Glutamatergic neuron (in vitro differentiated cells): ENCODE measurements at regions not wholly inside any gene's neighbourhood (a gene's known extent, or its start where the extent isn't known, plus 50 kb on each side); places are given as distances from the start of the nearest gene placed in this dataset.

ENCODE experiments used
- DNase-seq: peaks from one replicate; pipeline ENCODE4 v3.0.0; 2022
- H3K27ac Mint-ChIP-seq: one replicate; pipeline ENCODE4 v1.8.0; 2020; ENCODE audit warnings: mild to moderate bottlenecking, mixed read lengths, inconsistent platforms; ENCODE audit not compliant: unreplicated experiment
- H3K27me3 Mint-ChIP-seq: one replicate; pipeline ENCODE4 v1.8.0; 2020; ENCODE audit warnings: mild to moderate bottlenecking, moderate library complexity, mixed read lengths, inconsistent platforms; ENCODE audit not compliant: unreplicated experiment
- H3K36me3 Mint-ChIP-seq: one replicate; pipeline ENCODE4 v1.8.0; 2020; ENCODE audit warnings: mild to moderate bottlenecking, mixed read lengths, inconsistent platforms; ENCODE audit not compliant: unreplicated experiment
- H3K4me1 Mint-ChIP-seq: one replicate; pipeline ENCODE4 v1.8.0; 2020; ENCODE audit warnings: mild to moderate bottlenecking, low read depth, mixed read lengths, inconsistent platforms; ENCODE audit not compliant: unreplicated experiment
- H3K4me3 Mint-ChIP-seq: one replicate; pipeline ENCODE4 v1.8.0; 2020; ENCODE audit warnings: mild to moderate bottlenecking, mixed read lengths, inconsistent platforms; ENCODE audit not compliant: unreplicated experiment
- H3K9me3 Mint-ChIP-seq: one replicate; pipeline ENCODE4 v1.8.0; 2020; ENCODE audit warnings: mild to moderate bottlenecking, moderate library complexity, mixed read lengths, inconsistent platforms; ENCODE audit not compliant: unreplicated experiment
- TF ChIP-seq, protein P1 (sequence below): fragments of 200-600 bp; sonication (generic); IDR thresholded peaks from one replicate; pipeline ENCODE4 v1.5.0; 2021; ENCODE audit not compliant: partially characterized antibody, unreplicated experiment

DNA sequence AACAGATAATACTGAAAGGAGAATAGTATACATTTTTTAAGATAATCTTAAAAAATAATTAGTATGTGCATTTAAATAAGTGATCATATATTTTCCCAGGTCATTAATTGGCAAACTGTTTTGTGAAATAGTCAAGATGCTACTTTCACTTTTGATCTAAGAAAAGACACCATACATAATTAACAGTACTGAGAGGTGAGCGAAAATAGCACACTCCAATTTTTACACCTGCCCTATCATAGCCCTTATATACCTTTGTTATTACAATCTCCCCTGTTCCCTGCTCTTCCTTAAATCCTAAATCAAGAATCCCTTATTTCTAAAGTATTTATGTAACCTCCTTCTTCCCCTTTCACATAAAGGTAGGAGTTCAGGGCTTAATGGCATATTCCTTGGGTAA lies 500.1 kb upstream of the LRATD1 start:
- H3K4me3 Mint-ChIP-seq, result no peak overlapping the region

GRCh38 chr2:14134771-14135170 lies 497.7 kb upstream of the LRATD1 start:
- no peaks in the 10 kb centered on the region for H3K9me3 Mint-ChIP-seq
- no peak overlapping the region for H3K4me3 Mint-ChIP-seq
- peaks cover 6% of the 10 kb centered on the region for H3K36me3 Mint-ChIP-seq
- no peaks in the 10 kb centered on the region for H3K27me3 Mint-ChIP-seq
- peaks cover 5% of the 10 kb centered on the region for H3K4me1 Mint-ChIP-seq
- TF ChIP-seq, protein P1, sequence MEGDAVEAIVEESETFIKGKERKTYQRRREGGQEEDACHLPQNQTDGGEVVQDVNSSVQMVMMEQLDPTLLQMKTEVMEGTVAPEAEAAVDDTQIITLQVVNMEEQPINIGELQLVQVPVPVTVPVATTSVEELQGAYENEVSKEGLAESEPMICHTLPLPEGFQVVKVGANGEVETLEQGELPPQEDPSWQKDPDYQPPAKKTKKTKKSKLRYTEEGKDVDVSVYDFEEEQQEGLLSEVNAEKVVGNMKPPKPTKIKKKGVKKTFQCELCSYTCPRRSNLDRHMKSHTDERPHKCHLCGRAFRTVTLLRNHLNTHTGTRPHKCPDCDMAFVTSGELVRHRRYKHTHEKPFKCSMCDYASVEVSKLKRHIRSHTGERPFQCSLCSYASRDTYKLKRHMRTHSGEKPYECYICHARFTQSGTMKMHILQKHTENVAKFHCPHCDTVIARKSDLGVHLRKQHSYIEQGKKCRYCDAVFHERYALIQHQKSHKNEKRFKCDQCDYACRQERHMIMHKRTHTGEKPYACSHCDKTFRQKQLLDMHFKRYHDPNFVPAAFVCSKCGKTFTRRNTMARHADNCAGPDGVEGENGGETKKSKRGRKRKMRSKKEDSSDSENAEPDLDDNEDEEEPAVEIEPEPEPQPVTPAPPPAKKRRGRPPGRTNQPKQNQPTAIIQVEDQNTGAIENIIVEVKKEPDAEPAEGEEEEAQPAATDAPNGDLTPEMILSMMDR, result no peak
- no peak overlapping the region for H3K27ac Mint-ChIP-seq
- DNase-seq, result no peak

More for the DNA sequence above, 500.1 kb upstream of the LRATD1 start:
- no peak overlapping the region for H3K27ac Mint-ChIP-seq
- no peaks in the 10 kb centered on the region for H3K4me1 Mint-ChIP-seq
- TF ChIP-seq, protein P1, result no peak
- DNase-seq, result no peak
- no peaks in the 10 kb centered on the region for H3K27me3 Mint-ChIP-seq
- no peaks in the 10 kb centered on the region for H3K9me3 Mint-ChIP-seq
- peaks cover 9% of the 10 kb centered on the region for H3K36me3 Mint-ChIP-seq

- peaks cover 6% of the 10 kb centered on the region for H3K36me3 Mint-ChIP-seq
- no peak overlapping the region for H3K27ac Mint-ChIP-seq
- H3K9me3 Mint-ChIP-seq, result no peaks in the 10 kb centered on the region
- H3K4me1 Mint-ChIP-seq, result peaks cover 5% of the 10 kb centered on the region
- no peak for DNase-seq
- H3K4me3 Mint-ChIP-seq, result no peak overlapping the region
- TF ChIP-seq, protein P1, result no peak
- no peaks in the 10 kb centered on the region for H3K27me3 Mint-ChIP-seq
Measured at GRCh38 chr2:14136030-14136429, 496.5 kb upstream of the LRATD1 start.

DNA sequence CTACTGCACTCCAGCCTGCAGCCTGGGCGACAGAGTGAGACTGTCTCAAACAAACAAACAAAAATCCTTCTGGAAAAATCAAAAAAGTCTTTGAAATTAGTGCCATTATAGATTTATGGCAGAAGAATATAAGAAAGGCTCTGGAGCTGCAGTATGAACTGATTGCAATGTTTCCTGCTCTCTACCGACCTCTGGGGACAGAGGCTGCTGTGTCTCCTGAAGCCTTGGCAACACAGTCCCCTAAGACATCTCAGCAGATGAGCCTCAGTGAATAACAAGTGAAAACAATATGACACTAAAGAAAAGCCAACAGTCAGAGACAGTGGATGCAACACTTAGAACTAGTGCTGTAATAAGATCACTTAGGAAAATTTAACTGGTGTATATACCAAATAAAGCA lies 494.9 kb upstream of the LRATD1 start:
- Mint-ChIP-seq H3K4me3 (peak overlapping the region; percentile 0), H3K9me3 (no peaks in the 10 kb centered on the region), H3K4me1 (peaks cover 5% of the 10 kb centered on the region), H3K27ac (peak overlapping the region; percentile 2), H3K27me3 (no peaks in the 10 kb centered on the region), H3K36me3 (peaks cover 6% of the 10 kb centered on the region)
- DNase-seq, result peak; percentile 36
- TF ChIP-seq, protein P1, result no peak

DNA sequence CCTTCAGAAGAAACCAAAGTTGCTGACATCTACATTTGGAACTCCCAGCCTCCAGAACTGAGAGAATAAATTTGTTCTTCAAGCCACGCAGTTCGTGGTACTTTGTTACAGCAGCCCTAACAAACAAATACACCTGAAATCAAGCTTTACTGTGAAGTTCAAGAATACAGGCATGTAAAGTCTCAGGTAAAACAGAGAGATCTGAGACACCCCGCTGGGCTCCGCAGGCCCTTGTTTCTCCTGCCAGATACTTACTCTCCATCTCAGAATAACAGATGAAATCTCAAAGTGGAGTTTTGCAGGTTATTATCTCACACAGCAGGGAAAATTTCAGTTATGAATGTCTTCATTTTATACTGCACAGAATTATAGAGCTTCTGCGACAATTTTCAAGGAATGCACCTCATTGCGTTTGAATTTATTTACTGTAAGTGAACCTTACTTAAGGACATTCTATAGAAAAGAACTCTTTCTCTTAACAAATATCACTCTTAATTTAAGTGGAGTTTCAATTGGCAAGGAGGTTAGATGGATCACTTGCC lies 492.4 kb upstream of the LRATD1 start:
- no peaks in the 10 kb centered on the region for H3K36me3 Mint-ChIP-seq
- H3K4me1 Mint-ChIP-seq, result peaks cover 5% of the 10 kb centered on the region
- H3K27me3 Mint-ChIP-seq, result no peaks in the 10 kb centered on the region
- peaks cover 1% of the 10 kb centered on the region for H3K9me3 Mint-ChIP-seq
- no peak overlapping the region for H3K27ac Mint-ChIP-seq
- no peak overlapping the region for H3K4me3 Mint-ChIP-seq
- no peak for DNase-seq
- TF ChIP-seq, protein P1, result no peak
